HepG2 (cell line): ENCODE measurements at regions not wholly inside any gene's neighbourhood (a gene's known extent, or its start where the extent isn't known, plus 50 kb on each side); places are given as distances from the start of the nearest gene placed in this dataset.

Experiments used
- ATAC-seq: fragments of 200-7000 bp; cut with Tn5 transposase; 3 replicates; pipeline ENCODE4 v1.9.1; 2020; ENCODE audit warnings: mild to moderate bottlenecking, moderate library complexity
- BruUV-seq: library from RNA; stranded (reverse); fragments of 400-500 nt; replicated peaks from 2 replicates; lab custom pipeline; 2021; lab: Mats Ljungman, UMichigan
- CTCF ChIA-PET: fragments of 300-600 bp; formaldehyde crosslinking; extraction: SDS; loops from one replicate; lab custom pipeline; 2021; ENCODE audit warnings: low total read pairs, inconsistent platforms, low intra/inter-chr PET ratio; lab: Yijun Ruan, JAX
- POLR2A ChIA-PET: fragments of 350-600 bp; sonication (Branson Sonifier 250); formaldehyde crosslinking; loops from one replicate; lab custom pipeline; 2020; ENCODE audit warnings: antibody characterized with exemption, inconsistent platforms; lab: Yijun Ruan, JAX
- DNase-seq: peaks from one replicate; pipeline ENCODE4 v3.0.0-alpha.2; 2015; ENCODE audit warnings: low spot score
- FAIRE-seq: peaks from 3 replicates; lab custom pipeline; 2011; peaks lifted over from hg19 to GRCh38; lab: Jason Lieb, UNC
- H2AFZ ChIP-seq: one replicate; pipeline ENCODE4 v1.6.1; 2011; ENCODE audit warnings: low read length, inconsistent platforms
- H3K27ac ChIP-seq: fragments of 300-600 bp; 3 replicates; pipeline ENCODE4 v1.8.0; 2011; ENCODE audit warnings: mixed run types, mild to moderate bottlenecking, mixed read lengths, low read length, inconsistent platforms; ENCODE audit not compliant: insufficient read depth; ENCODE audit errors: extremely low read length
- H3K27me3 ChIP-seq, 2 experiments: fragments of 200-600 bp in 1 of 2; 2 replicates in 1 of 2; 3 replicates in 1 of 2; pipeline versions ENCODE4 v1.6.0 to v1.8.0; 2011; ENCODE audit warnings: low read length in 2 of 2, mild to moderate bottlenecking in 2 of 2, moderate library complexity in 2 of 2, inconsistent platforms in 1 of 2; ENCODE audit not compliant: insufficient read depth in 2 of 2, control insufficient read depth in 1 of 2
- H3K36me3 ChIP-seq, 2 experiments: fragments of 200-600 bp in 1 of 2; replicated peaks in 1 of 2; 2 replicates in 1 of 2; 3 replicates in 1 of 2; pipeline versions ENCODE4 v1.5.1 to v1.8.0; 2011; ENCODE audit warnings: low read length in 2 of 2, inconsistent platforms in 1 of 2; ENCODE audit not compliant: insufficient read depth in 2 of 2, control insufficient read depth in 1 of 2
- H3K4me1 ChIP-seq: 2 replicates; pipeline ENCODE4 v1.5.1; 2012; ENCODE audit warnings: low read length, inconsistent platforms; ENCODE audit not compliant: insufficient read depth
- H3K4me2 ChIP-seq: 2 replicates; pipeline ENCODE4 v1.6.0; 2011; ENCODE audit warnings: low read depth, low read length, inconsistent platforms
- H3K4me3 ChIP-seq, 3 experiments: fragments of 200-600 bp in 1 of 3; sonication (generic), shearing (Covaris generic) in 1 of 3; replicated peaks in 1 of 3; 2 replicates each; pipeline ENCODE4 v1.5.1; 2011 to 2016; ENCODE audit warnings: low read length in 3 of 3, inconsistent platforms in 2 of 3, low read depth in 2 of 3, mild to moderate bottlenecking in 2 of 3, control low read depth in 1 of 3, mixed read lengths in 1 of 3; ENCODE audit not compliant: insufficient read depth in 1 of 3
- H3K79me2 ChIP-seq: one replicate; pipeline ENCODE4 v1.6.1; 2011; ENCODE audit warnings: low read length, inconsistent platforms; ENCODE audit not compliant: insufficient read depth
- H3K9ac ChIP-seq: 2 replicates; pipeline ENCODE4 v1.6.0; 2011; ENCODE audit warnings: mild to moderate bottlenecking, low read depth, low read length, inconsistent platforms; ENCODE audit not compliant: insufficient read depth
- H3K9me3 ChIP-seq: 2 replicates; pipeline ENCODE4 v1.5.1; 2012; ENCODE audit warnings: mild to moderate bottlenecking, low read length
- H4K20me1 ChIP-seq: 2 replicates; pipeline ENCODE4 v1.6.0; 2011; ENCODE audit warnings: inconsistent platforms, mild to moderate bottlenecking, low read length, moderate library complexity; ENCODE audit not compliant: insufficient read depth
- ARNT ChIP-seq: fragments of 450-650 bp; IDR thresholded peaks from 2 replicates; pipeline ENCODE4 v1.6.1; 2017
- CC2D1A ChIP-seq: sonication (generic); formaldehyde crosslinking; IDR thresholded peaks from 2 replicates; pipeline ENCODE4 v1.8.1; 2023; ENCODE audit warnings: mild to moderate bottlenecking, missing genetic modification reagents
- GABPA ChIP-seq, 2 experiments: IDR thresholded peaks; 2 replicates each; pipeline ENCODE4 v1.6.1; 2011 to 2016; ENCODE audit warnings: low read depth in 2 of 2, low read length in 1 of 2, missing biosample characterization in 1 of 2, missing genetic modification characterization in 1 of 2
- HBP1 ChIP-seq: IDR thresholded peaks from 2 replicates; pipeline ENCODE4 v1.6.1; 2016; ENCODE audit warnings: low read depth, control low read depth
- HES4 ChIP-seq: sonication (generic); formaldehyde crosslinking; IDR thresholded peaks from 2 replicates; pipeline ENCODE4 v1.9.0; 2021; ENCODE audit warnings: mild to moderate bottlenecking, missing genetic modification reagents, borderline replicate concordance
- SNAI1 ChIP-seq: sonication (generic); formaldehyde crosslinking; IDR thresholded peaks from 2 replicates; pipeline ENCODE4 v1.5.0; 2020; ENCODE audit warnings: mild to moderate bottlenecking, missing genetic modification reagents, borderline replicate concordance
- TOPORS ChIP-seq: sonication (generic); formaldehyde crosslinking; IDR thresholded peaks from 2 replicates; pipeline ENCODE4 v1.8.0; 2023; ENCODE audit warnings: mild to moderate bottlenecking, missing genetic modification reagents
- ZNF367 ChIP-seq: sonication (generic); formaldehyde crosslinking; IDR thresholded peaks from 2 replicates; pipeline ENCODE4 v1.4.0; 2020; ENCODE audit warnings: missing genetic modification reagents, borderline replicate concordance
- ZNF44 ChIP-seq: sonication (generic); formaldehyde crosslinking; IDR thresholded peaks from 2 replicates; pipeline ENCODE4 v1.5.1; 2020; ENCODE audit warnings: mild to moderate bottlenecking, missing genetic modification reagents
- ZNF639 ChIP-seq: conservative IDR thresholded peaks from 2 replicates; pipeline ENCODE4 v1.6.1; 2018; ENCODE audit warnings: missing genetic modification reagents
- ZNF709 ChIP-seq: sonication (generic); formaldehyde crosslinking; IDR thresholded peaks from 2 replicates; pipeline ENCODE4 v1.5.0; 2020; ENCODE audit warnings: mild to moderate bottlenecking, missing genetic modification reagents
- WGBS: methylation state at CpG from one replicate; pipeline ENCODE4 v1.1.6; 2017; ENCODE audit warnings: low lambda C conversion rate; 5-methylcytosine and 5-hydroxymethylcytosine counted together
- in situ Hi-C: cut with HindIII; loops from 2 replicates; pipeline ENCODE4 v1.10.0; 2017; ENCODE audit warnings: low pct_unique_long_range_greater_than_20kb; ENCODE audit not compliant: extremely low pct_ligation_motif_present
- intact Hi-C: fragments of 100-400 bp; cut with micrococcal nuclease; formaldehyde crosslinking; loops from one replicate; pipeline ENCODE4 v1.10.0; 2022; ENCODE audit not compliant: unreplicated experiment
- TF ChIP-seq, protein P1 (sequence below): sonication (generic); formaldehyde crosslinking; conservative IDR thresholded peaks from 2 replicates; pipeline ENCODE4 v1.4.0; 2020; ENCODE audit warnings: missing genetic modification reagents
- TF ChIP-seq, protein P2 (sequence below): sonication (generic); formaldehyde crosslinking; IDR thresholded peaks from 2 replicates; pipeline ENCODE4 v1.4.0; 2020; ENCODE audit warnings: missing genetic modification reagents

- no peak overlapping the region for H3K9ac ChIP-seq
- H3K27ac ChIP-seq: no peak overlapping the region
- H4K20me1 ChIP-seq: no peaks in the 10 kb centered on the region
- TF ChIP-seq HBP1 (CRISPR knock-in tag) (no peak), ARNT (no peak), SNAI1 (no peak), ZNF44 (CRISPR knock-in tag) (no peak), HES4 (CRISPR knock-in tag) (no peak), CC2D1A (CRISPR knock-in tag) (no peak), ZNF367 (CRISPR knock-in tag) (no peak), GABPA (IDR thresholded peaks at IDR 0.05; ENCODE audit: low read depth, low read length) (no peak), GABPA (CRISPR knock-in tag; IDR thresholded peaks at IDR 0.05; ENCODE audit: low read depth) (no peak), ZNF709 (CRISPR knock-in tag) (no peak), TOPORS (CRISPR knock-in tag) (no peak), ZNF639 (no peak)
- TF ChIP-seq, protein P1, sequence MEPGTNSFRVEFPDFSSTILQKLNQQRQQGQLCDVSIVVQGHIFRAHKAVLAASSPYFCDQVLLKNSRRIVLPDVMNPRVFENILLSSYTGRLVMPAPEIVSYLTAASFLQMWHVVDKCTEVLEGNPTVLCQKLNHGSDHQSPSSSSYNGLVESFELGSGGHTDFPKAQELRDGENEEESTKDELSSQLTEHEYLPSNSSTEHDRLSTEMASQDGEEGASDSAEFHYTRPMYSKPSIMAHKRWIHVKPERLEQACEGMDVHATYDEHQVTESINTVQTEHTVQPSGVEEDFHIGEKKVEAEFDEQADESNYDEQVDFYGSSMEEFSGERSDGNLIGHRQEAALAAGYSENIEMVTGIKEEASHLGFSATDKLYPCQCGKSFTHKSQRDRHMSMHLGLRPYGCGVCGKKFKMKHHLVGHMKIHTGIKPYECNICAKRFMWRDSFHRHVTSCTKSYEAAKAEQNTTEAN (CRISPR knock-in tag): no peak
- TF ChIP-seq, protein P2, sequence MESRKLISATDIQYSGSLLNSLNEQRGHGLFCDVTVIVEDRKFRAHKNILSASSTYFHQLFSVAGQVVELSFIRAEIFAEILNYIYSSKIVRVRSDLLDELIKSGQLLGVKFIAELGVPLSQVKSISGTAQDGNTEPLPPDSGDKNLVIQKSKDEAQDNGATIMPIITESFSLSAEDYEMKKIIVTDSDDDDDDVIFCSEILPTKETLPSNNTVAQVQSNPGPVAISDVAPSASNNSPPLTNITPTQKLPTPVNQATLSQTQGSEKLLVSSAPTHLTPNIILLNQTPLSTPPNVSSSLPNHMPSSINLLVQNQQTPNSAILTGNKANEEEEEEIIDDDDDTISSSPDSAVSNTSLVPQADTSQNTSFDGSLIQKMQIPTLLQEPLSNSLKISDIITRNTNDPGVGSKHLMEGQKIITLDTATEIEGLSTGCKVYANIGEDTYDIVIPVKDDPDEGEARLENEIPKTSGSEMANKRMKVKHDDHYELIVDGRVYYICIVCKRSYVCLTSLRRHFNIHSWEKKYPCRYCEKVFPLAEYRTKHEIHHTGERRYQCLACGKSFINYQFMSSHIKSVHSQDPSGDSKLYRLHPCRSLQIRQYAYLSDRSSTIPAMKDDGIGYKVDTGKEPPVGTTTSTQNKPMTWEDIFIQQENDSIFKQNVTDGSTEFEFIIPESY (CRISPR knock-in tag): no peak
- H3K27me3 ChIP-seq: no peaks in the 10 kb centered on the region; a peak in 1 of 5 replicates
- no peak for FAIRE-seq
- no peak overlapping the region for H3K4me2 ChIP-seq
- in situ Hi-C loops: no loop called here
- DNase-seq: no peak
- H3K4me3 ChIP-seq: no peak overlapping the region
- no peaks in the 10 kb centered on the region for H3K36me3 ChIP-seq
- ChIA-PET POLR2A (no interaction called here), CTCF (no interaction called here)
- intact Hi-C loops: no loop called here
- no peaks in the 10 kb centered on the region for H3K9me3 ChIP-seq
- no peak overlapping the region for H2AFZ ChIP-seq
- BruUV-seq: no TSS peak
- ATAC-seq: no peak
- no peaks in the 10 kb centered on the region for H3K79me2 ChIP-seq
- WGBS: 2% methylated on average over 3 of the region's 3 CpGs
- H3K4me1 ChIP-seq: no peaks in the 10 kb centered on the region
Measured at GRCh38 chr2:83969085-83969484, 490.0 kb downstream of the SUCLG1 start.
